HG02870 (cell line): ENCODE measurements at regions not wholly inside any gene's neighbourhood (a gene's known extent, or its start where the extent isn't known, plus 50 kb on each side); places are given as distances from the start of the nearest gene placed in this dataset.

Experiments
- ATAC-seq: cut with Tn5 transposase; IDR thresholded peaks from one replicate; pipeline ENCODE4 v1.9.1; 2021; ENCODE audit warnings: mild to moderate bottlenecking, moderate library complexity; ENCODE audit not compliant: unreplicated experiment

DNA sequence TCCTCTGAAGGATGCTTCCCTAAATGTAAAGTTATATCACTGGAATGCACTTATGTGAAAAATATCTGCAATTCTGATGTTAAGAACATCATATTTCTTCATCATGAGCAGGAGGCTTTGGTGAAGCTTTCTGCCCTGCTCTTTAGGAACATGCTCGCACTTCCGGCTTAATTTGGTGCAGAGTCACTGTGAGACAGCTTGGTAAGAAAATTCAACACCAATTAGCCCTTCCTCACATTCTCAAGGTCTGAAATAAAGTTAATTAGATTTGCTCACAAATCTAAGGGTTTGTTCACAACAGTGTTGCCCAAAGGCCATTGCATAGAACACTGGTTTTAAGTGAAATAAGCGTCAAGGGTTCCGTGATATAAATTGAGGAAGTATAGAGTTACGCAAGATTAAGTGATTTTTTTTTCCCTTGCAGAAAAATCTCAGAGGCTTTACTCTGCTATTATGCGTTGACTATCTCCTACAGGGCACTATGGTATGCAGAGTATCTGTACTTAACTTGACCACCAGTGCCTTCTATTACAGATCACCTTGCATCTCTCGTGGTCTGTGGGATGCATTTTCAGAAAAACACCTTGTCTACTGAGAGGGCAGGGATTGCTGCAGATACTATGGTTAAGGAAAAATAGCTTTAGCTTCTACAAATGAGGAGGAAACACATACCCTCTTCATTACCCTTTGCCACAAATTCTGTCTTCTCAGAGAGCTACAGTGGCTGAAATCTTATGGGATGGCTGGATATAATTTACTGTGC lies 953.9 kb downstream of the TYW1 start:
- ATAC-seq, result no peak

DNA sequence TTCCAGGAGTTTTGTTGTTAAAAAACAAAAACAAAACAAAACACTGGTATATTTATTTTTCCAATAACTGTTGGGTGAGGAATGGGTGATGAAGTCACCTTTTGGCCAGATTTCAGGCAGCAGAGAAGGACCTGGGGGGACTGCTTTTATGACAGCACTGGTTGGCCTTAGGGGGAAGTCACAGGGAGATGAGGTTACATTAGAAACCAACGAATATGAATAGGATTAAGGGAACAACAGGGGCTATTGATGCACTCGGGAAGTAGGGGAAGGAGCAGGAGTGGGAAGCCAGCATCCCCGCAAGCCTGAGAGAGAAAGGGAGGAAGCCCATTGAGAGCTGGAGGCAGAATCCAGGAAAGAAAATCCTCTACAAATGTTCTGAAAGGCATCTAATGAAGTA lies 958.4 kb downstream of the TYW1 start:
- no peak for ATAC-seq

DNA sequence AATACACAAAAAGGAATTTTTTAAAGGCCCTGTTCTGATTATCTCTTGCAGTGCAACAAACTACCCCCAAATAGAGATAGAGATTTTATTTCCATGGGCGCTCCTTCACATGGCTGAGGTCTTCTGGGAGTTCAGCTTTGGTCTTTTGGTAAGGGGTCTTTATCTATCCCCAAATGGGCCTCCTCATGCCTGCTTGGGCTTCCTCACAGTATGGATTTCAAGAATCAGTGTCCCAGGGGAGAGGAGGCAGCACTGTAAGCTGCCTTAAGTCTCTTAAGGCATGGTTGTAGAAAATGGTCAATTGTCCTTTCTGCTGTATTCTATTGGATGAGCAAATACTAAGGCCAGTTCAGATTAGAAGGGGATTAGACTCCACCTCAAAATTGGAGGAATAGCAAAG lies 966.2 kb downstream of the TYW1 start:
- ATAC-seq, result no peak

DNA sequence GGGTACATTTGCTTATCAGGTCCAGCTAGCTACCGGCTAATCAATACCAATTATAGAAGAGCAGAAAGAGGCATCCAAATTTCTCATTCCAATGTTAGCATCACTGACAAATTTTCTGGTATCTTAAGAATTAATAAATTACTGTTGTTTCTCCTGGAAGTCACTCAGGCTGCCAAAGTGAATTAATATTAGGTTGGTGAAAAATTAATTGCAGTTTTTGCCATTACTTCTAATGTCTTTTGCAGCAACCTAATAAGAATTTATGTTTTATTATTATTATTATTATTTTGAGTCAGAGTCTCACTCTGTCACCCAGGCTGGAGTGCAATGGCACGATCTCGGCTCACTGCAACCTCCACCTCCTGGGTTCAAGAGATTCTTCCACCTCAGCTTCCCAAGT lies 979.9 kb downstream of the TYW1 start:
- no peak for ATAC-seq

DNA sequence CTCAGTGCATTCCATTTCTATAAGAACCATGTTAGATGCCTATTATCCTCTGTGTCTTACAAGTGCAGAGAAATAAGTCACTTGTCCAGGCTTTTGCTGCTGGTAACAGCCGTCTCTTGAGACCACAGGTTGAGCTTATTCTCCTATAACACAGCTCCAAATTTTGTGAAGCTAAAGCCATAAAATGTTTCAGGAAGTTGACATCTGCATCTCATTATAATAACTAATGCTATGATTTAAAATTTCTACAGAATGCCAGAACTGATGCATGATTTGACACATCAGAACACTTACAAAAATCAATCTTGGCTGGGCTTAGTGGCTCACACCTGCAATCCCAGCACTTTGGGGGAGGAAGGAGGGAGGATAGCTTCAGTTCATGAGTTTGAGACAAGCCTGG lies 986.9 kb downstream of the TYW1 start:
- no peak for ATAC-seq

DNA sequence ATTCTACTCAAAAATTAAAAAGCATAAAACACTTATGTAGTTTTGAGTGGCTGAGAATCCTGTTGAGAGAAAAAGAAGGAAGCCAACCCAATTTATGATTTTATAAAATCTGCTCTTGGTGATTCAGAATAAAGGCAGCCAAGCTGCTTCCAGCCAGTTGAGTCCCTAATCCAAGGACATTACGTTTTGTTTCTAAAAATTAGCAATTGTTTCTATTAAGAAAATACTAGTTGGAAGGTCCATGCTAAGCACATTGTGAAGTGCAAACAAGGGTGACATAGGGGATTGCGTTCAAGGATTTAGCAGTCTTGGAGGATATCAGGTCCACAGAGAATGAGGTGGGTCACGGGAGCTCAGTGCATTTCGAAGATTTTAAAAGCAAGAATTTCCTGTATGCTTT lies 987.7 kb downstream of the TYW1 start:
- no peak for ATAC-seq

DNA sequence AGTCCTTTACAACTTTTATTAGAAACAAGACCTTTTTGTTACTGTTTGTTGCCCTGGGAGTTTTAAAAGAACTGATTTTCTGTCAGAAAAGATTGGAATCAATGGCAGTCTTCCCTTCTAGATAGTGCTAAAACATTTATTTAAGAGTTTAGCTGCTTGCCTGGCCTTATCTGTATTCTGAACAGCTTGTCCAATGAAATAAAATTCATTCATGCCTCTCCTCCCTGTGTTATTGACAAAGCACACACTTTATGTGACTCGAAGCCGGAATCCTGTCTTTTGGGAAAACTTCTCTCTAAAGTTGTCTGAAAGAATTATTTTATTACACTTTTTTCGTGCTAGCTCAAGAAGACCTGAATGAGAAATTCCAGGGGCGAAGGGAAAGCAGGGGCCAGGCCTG lies 992.5 kb downstream of the TYW1 start:
- ATAC-seq, result no peak

DNA sequence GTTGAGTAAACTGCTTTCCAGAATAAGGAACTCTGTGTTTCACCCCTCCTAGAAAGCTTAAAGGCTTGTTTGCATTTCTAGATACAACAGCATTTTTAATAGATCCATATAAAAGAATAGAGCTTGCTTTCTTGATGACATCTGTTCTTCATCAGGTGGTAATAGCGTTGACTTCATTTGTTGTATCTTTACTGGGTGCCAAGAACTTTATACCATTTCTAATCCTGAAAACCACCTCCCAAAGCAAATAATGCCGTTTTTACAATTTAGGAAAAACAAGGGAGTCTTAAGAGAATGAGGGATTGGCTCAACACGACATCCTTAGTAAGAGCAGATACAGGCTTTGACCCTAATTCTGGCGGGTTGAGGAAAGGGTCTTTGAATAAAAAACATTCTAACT lies 993.4 kb downstream of the TYW1 start:
- no peak for ATAC-seq

DNA sequence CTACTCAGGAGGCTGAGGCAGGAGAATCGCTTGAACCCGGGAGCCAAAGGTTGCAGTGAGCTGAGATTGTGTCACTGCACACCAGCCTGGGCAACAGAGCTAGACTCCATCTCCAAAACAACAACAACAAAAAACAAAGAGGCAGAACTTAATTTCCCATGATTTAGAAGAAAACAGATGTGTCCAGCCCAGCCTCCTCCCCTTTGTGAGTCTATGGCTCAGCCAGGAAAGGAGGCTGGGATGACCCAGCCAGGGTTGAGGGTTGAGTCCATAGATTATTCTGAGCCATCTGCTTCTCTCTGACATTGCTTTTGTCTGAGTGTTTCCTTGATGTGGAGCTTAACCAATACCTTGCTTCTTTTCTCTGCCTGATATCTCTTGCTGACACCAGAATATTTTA lies 994.1 kb downstream of the TYW1 start:
- ATAC-seq, result no peak

DNA sequence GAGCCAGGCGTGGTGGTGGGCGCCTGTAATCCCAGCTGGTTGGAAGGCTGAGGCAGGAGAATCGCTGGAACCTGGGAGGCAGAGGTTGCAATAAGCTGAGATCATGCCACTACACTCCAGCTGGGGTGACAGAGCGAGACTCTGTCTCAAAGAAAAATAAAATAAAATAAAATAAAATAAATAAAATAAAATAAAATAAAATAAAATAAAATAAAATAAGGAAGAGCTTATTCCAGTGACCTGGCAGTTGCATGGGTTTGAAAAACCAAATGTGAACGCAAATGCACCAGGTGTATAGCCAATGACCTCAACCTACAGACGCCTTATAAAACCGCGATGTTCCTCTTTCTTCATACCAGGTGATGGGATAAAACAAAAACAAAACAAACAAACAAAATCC lies 995.7 kb downstream of the TYW1 start:
- ATAC-seq, result no peak

DNA sequence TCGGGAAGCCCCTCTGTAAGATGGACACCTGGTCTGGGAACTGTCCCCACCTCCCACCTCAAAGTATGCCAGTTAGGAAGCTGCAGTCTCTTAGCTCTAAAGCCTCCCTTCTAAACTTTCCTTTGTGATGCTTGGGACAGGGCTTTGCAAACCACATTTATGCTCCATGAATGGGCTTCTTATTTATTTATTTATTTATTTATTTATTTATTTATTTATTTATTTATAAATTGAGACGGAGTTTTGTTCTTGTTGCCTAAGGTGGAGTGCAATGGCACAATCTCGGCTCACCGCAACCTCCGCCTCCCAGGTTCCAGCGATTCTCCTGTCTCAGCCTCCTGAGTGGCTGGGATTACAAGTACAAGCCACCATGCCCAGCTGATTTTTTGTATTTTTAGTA lies 1009.4 kb downstream of the TYW1 start:
- no peak for ATAC-seq

DNA sequence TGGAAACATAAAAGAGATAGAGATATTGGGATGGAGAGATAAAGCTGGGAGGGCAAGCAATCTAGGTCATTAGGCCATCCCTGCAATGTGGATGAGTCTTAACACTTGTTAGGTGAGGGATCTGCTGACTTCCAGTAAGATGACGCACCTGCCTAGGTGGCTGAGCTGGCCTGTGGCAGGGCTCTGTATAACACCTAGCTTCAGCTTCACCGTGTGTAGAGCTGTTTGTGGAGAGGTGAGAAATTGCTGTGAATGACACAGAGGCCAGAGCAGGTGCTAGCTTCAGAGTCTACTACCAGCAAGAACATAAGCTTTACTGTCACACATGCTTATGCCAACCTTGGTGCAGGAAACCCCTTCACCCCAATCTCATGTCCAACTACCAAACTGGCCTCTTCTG lies 1010.0 kb downstream of the TYW1 start:
- ATAC-seq, result no peak

DNA sequence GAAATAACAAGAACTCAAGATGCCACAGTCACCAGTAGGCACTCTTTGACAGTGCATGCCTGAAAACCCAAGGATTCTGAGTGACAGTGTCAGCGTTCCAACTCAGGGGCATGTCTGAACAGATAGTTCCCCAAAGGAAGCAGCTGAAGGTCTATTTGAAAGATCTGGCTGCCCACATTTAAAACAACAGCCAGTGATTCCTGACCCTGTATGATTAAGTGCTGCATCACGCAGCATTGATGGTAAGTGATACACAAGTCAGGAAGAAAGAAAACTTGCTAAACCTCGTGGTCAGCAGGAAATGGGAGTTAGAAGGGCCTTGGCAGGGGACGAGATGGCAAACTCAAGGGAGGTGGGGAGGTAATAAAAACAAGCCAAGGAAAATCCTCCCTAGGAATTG lies 1013.1 kb downstream of the TYW1 start:
- no peak for ATAC-seq

DNA sequence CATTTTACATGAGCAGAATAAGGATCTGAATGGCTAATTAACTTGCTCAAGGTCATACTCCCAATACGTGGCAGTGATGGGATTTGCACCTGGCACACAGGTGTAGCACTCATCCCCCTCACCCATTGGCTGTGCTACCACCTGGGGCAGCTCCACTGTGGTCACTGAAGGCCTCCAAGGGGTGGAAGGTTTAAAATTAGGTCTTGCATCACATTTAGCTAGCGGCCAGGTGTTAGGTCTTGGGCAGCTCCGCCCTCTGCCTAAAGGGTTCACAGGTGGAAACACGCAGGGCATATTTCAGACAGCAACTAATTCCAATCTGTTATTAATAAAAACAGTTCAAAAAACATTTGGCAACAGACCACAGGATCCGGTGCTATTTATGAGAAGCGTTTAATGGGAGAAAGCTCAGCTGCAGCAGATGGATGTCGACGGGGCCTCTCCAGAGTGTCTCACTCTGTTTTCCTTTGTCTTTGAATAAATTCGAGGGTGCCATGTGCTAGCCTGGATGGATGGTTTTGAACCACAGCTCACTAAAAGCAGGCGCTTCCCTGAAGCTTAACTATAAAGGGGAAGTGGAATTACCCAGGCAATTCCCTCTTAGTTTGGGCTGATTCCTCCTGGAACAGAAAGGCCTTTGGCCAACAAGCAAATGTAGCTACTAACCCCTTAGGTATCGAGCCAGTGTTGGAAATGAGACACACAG lies 1017.6 kb downstream of the TYW1 start:
- ATAC-seq, result no peak

DNA sequence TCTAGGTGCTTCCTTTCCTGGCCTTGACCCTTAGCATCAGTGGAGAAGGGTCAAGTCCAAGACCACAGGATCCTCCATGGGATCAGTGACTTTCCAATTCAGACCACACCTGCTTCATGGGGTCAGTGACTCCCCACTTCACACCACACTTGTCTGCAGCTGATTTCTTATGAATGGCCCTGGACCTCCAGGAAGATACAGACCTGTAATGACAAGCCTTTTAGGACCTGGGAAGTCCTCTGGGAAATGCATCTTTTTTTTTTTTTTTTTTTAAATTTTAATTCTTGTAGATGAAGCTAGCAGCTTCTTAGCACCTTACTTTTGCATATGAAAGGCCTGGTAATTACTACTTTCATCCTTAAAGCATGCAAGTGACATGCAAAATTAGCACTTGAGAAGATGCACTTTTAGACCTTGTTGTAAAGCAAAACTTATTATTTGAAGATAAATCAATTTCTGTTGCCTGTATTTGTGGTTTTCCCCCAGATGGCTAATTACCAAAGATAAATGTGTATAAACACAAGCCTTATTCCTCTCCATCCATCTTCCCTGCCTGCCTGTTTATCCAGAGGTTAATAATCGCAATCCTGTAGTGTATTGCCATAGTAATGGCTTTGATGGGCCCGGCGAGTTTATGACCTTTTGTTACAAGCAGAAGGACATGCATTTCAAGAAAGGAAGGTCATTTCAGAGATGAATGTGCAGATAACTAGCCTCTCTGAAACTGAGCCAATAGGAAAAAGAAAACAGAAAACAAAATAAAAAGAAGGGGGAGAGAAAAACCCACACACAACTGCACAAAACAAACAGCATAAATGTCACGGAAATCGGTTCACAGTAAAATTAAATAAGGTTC lies 1018.7 kb downstream of the TYW1 start:
- ATAC-seq, result no peak

DNA sequence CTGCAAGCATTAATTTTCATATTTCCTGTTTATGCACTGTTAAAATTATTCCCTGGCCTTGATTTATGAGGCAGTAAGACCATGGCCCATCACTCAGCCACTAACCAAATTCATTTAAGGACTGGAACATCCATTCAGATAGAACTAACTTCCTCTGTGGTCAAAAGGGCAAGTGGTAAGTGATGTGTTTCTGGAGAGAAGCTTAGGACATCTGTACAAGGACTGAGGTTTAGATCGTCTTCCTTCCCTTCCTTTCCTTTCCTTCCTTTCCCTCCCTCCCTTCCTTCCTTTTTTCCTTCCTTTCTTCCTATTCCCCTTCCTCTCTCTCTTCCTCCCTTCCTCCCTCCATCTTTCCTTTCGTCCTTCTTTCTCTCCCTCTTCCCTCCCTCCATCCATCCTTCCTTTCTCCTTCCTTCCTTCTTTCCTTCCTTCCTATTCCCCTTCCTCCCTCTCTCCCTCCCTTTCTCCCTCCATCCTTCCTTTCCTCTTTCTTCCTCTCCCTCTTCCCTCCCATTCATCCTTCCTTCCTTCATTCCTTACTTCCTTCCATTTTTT lies 1019.4 kb downstream of the TYW1 start:
- ATAC-seq, result no peak

DNA sequence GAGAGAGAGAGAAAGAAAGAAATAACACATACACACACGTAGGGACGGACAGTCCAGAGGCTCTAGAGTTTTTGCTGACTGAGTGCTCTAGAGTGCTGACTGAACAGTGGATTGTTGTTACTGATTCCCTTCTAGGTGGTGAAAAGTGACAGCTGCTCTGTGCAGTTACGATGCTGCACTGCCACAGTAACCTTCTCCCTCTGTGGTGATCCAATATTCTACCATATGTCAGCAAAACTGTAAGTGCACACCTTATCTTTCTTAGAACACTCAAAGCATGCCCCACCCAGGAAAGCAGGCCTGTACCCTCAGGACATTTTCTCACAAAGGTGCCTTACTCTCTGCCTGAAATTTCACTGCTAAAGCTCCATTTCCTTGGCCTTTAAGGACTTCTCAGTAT lies 1023.5 kb downstream of the TYW1 start:
- ATAC-seq, result no peak

DNA sequence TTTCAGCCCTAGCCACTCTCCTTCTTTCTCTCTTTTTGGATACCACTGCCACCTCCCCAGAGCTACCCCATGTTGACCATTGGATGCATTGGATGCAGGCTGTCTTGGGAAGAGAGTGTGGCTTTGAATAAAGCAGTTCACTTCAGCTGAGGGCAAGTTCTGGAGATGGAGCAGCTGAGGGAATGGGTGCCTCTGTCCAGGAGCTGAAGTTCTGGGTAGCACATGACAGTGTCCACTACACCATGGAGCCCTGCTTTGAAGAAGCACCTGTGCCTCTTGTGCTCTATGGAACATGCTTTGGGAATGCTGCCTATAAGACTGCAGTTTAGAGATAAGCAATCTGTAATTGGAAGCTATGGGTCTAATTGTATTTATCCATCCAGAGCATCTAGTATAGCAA lies 1028.7 kb downstream of the TYW1 start:
- no peak for ATAC-seq

DNA sequence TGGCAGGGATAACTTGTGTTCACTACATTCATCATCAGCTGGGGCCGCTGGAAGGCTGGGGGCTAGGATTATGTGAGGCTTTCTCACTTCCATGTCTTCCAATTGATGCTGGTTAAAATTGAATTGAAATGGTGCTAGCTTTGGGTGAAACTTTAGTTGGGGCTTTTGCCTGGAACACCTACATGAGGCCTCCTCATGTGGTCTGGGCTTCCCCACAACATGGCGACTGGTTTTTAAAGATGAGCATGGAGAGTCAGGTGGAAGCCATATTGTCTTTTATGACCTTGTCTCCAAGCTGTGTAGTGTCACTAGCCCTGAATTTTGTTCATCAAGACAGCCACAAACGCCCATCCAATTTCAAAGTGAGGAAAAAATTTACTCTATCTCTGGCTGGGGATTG lies 1033.9 kb downstream of the TYW1 start:
- ATAC-seq, result no peak

DNA sequence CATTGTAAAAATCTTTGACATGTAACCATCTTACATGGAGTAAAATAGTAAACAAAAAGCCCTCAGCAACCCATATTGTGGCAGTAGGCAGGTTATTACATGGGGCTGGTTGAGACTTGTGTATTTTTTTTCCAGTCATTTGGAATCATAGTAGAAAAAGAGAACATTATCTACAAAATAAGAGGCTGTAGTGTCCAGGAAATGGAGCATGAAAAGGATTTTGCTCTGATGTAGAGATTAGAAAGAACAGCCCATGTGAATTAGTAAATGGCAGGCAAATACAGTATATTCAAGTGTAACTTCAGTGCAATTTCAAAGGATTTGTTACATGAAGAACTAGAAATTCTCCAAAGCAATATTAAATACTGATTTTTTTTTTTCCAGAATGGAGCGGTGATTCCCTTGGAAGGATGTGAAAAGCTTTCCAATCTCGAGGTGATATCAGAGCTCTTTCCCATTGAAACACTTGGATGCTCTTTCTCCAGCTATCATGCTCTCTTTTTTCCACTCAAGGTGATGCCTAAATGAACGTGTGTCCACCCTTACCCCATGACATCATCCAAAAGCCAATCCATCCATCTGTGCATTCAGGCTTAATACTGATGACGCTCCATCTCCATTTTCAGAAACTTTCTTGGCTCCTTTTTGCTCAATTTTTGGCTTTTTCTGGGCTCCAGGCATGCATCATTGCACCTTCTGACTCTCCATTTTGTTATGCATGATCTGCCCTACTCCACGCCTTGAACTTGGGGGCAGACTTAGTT lies 1034.7 kb downstream of the TYW1 start:
- no peak for ATAC-seq
